Gastrocnemius medialis (tissue), 4 donors: ENCODE measurements at regions not wholly inside any gene's neighbourhood (a gene's known extent, or its start where the extent isn't known, plus 50 kb on each side); places are given as distances from the start of the nearest gene placed in this dataset.

Experiments
- ATAC-seq, 2 donors: fragments of 150-250 bp; one replicate each; pipeline ENCODE4 v1.9.1; 2016
- DNase-seq, 2 donors: peaks; one replicate each; pipeline ENCODE4 v3.0.0-alpha.2; 2019
- H3K27ac ChIP-seq, 4 donors: fragments of 200-600 bp; sonication (generic); 1 replicate in 1 of 4; 2 replicates in 3 of 4; pipeline ENCODE4 v1.5.1; 2016 to 2018; ENCODE audit warnings: mild to moderate bottlenecking in 2 of 4, moderate library complexity in 1 of 4
- H3K27me3 ChIP-seq, 3 donors: fragments of 200-600 bp; sonication (generic) in 2 of 3; 1 replicate in 1 of 3; 2 replicates in 2 of 3; pipeline versions ENCODE4 v1.5.1 to v1.6.0; 2016 to 2019; ENCODE audit warnings: mild to moderate bottlenecking in 1 of 3, moderate library complexity in 1 of 3
- H3K36me3 ChIP-seq, 2 donors: fragments of 200-600 bp; sonication (generic) in 1 of 2; one replicate each; pipeline ENCODE4 v1.5.1; 2017 to 2018
- H3K4me1 ChIP-seq, 2 donors: fragments of 200-600 bp; sonication (generic) in 1 of 2; one replicate each; pipeline ENCODE4 v1.5.1; 2016 to 2017; ENCODE audit warnings: mild to moderate bottlenecking in 2 of 2
- H3K4me3 ChIP-seq, 4 donors: fragments of 200-600 bp; sonication (generic) in 3 of 4; 1 replicate in 1 of 4; 2 replicates in 3 of 4; pipeline ENCODE4 v1.5.1; 2016 to 2019; ENCODE audit warnings: mild to moderate bottlenecking in 2 of 4
- H3K9me3 ChIP-seq, 3 donors: fragments of 200-600 bp; sonication (generic) in 2 of 3; 1 replicate in 1 of 3; 2 replicates in 2 of 3; pipeline ENCODE4 v1.5.1; 2016 to 2019
- CTCF ChIP-seq, 5 experiments: fragments of 450-650 bp in 3 of 5; fragments of 200-600 bp in 2 of 5; sonication (generic) in 2 of 5; IDR thresholded peaks in 4 of 5; conservative IDR thresholded peaks in 1 of 5; 1 replicate in 4 of 5; 2 replicates in 1 of 5; pipeline ENCODE4 v1.5.1; 2016 to 2019; ENCODE audit warnings: antibody characterized with exemption in 5 of 5, mild to moderate bottlenecking in 3 of 5, moderate library complexity in 3 of 5
- POLR2A ChIP-seq, 2 donors: fragments of 450-650 bp; IDR thresholded peaks; one replicate each; pipeline ENCODE4 v1.6.1; 2017; ENCODE audit warnings: antibody characterized with exemption in 2 of 2, mild to moderate bottlenecking in 2 of 2, moderate library complexity in 2 of 2
- in situ Hi-C, 4 donors: fragments of 200-750 bp; cut with MboI; loops; one replicate each; pipeline versions ENCODE4 v1.15.0 to v1.8.0; 2017; ENCODE audit warnings: low sequenced_read_pairs in 4 of 4
- intact Hi-C: fragments of 100-400 bp; cut with DNase I; formaldehyde crosslinking; loops from one replicate; pipeline ENCODE4 v1.15.1; 2023; ENCODE audit warnings: low total_unique reads

- in situ Hi-C loops (no loop called here), intact Hi-C loops (no loop called here)
- H3K4me1 ChIP-seq, result no peaks in the 10 kb centered on the region
- no peak overlapping the region for H3K4me3 ChIP-seq
- H3K36me3 ChIP-seq, result no peaks in the 10 kb centered on the region
- TF ChIP-seq POLR2A (IDR thresholded peaks at IDR 0.05), result no peak
- TF ChIP-seq CTCF (IDR thresholded peaks at IDR 0.05 in 4 of 5, conservative IDR thresholded peaks at IDR 0.05 in 1 of 5), result no peak
- H3K27me3 ChIP-seq, result no peaks in the 10 kb centered on the region
- no peaks in the 10 kb centered on the region for H3K9me3 ChIP-seq
- no peak overlapping the region for H3K27ac ChIP-seq
- ATAC-seq (no peak), DNase-seq (no peak)
Observed at GRCh38 chr1:208461680-208462079, 217.5 kb upstream of the PLXNA2 start.

- intact Hi-C loops (no loop called here), in situ Hi-C loops (no loop called here)
- DNase-seq, result no peak
- TF ChIP-seq POLR2A (IDR thresholded peaks at IDR 0.05), result no peak
- TF ChIP-seq CTCF (IDR thresholded peaks at IDR 0.05 in 4 of 5, conservative IDR thresholded peaks at IDR 0.05 in 1 of 5), result no peak
- H3K27me3 ChIP-seq, result no peaks in the 10 kb centered on the region
- no peak overlapping the region for H3K27ac ChIP-seq
- H3K36me3 ChIP-seq, result no peaks in the 10 kb centered on the region
- no peak for ATAC-seq
- H3K9me3 ChIP-seq, result no peaks in the 10 kb centered on the region
- H3K4me1 ChIP-seq, result no peaks in the 10 kb centered on the region
- no peak overlapping the region for H3K4me3 ChIP-seq
Observed at GRCh38 chr1:208462761-208463160, 218.6 kb upstream of the PLXNA2 start.

DNA sequence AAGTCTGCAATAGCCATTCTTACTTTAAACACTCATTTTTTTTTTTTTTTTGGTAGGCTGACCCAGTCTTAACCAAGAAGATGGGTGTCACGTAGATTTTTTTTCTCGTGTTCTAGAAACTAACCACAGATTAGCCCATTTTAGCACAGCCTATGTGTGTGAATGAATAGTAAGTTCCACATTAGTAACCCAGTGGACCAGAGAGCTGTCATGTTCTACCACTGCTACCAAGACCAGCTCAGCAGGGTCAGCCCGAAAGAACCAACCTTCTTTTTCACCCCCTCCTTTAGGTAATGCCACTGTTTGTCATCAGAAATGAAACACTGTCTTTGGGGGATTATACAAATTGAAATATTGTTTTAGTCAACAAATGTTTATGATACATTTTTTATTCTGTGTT lies 221.1 kb upstream of the PLXNA2 start:
- Histone ChIP-seq H3K27me3 (no peaks in the 10 kb centered on the region), H3K4me3 (no peak overlapping the region), H3K9me3 (no peaks in the 10 kb centered on the region), H3K27ac (no peak overlapping the region), H3K4me1 (no peaks in the 10 kb centered on the region), H3K36me3 (no peaks in the 10 kb centered on the region)
- TF ChIP-seq POLR2A (IDR thresholded peaks at IDR 0.05) (no peak), CTCF (IDR thresholded peaks at IDR 0.05 in 4 of 5, conservative IDR thresholded peaks at IDR 0.05 in 1 of 5) (no peak)
- DNase-seq (no peak), ATAC-seq (no peak)
- intact Hi-C loops, result no loop called here
- in situ Hi-C loops, result no loop called here

- TF ChIP-seq CTCF (IDR thresholded peaks at IDR 0.05 in 4 of 5, conservative IDR thresholded peaks at IDR 0.05 in 1 of 5), result no peak
- no peak for TF ChIP-seq POLR2A (IDR thresholded peaks at IDR 0.05)
- intact Hi-C loops, result no loop called here
Observed at GRCh38 chr1:208465786-208466590, 221.8 kb upstream of the PLXNA2 start.

More at GRCh38 chr1:208465786-208466590, 221.8 kb upstream of the PLXNA2 start:
- H3K36me3 ChIP-seq, result no peaks in the 10 kb centered on the region
- H3K27ac ChIP-seq, result no peak overlapping the region
- no peaks in the 10 kb centered on the region for H3K9me3 ChIP-seq
- in situ Hi-C loops, result no loop called here
- no peaks in the 10 kb centered on the region for H3K27me3 ChIP-seq
- H3K4me3 ChIP-seq, result no peak overlapping the region
- no peak for ATAC-seq
- no peaks in the 10 kb centered on the region for H3K4me1 ChIP-seq
- DNase-seq, result no peak
